ENCODE measurements at regions not wholly inside any gene's neighbourhood (a gene's known extent, or its start where the extent isn't known, plus 50 kb on each side); places are given as distances from the start of the nearest gene placed in this dataset.

GRCh38 chr13:34546344-34547250, 395.5 kb upstream of the NBEA start:
- no peak for DNase-seq (ENCODE audit: extremely low read depth, low read depth)
- TF ChIP-seq CTCF (IDR thresholded peaks at IDR 0.05; ENCODE audit: low read depth, low read length, missing control alignments), result no peak
- no peak overlapping the region for H3K4me3 ChIP-seq (replicated peaks; ENCODE audit: low read depth, low read length)

DNA sequence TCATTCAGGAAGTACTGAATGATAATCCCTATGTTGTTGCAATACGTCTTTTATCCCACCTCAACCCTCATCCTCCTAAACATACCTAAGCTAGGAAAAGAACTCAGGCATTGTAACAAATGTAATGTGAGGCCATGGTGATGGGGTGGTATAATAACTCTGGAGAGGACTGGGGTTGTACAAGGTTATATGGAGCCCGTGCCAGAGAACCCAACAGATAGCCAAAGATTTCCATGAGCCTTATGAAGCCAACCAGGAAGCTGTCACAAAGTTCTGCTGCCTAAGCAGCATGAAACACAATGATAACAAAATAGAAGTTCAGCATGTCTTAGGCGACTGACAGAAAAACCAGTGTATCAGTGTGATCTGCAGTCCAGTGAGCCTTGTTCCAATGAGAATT, 394.1 kb upstream of the NBEA start:
- DNase-seq (ENCODE audit: extremely low read depth, low read depth), result no peak
- TF ChIP-seq CTCF (IDR thresholded peaks at IDR 0.05; ENCODE audit: low read depth, low read length, missing control alignments), result no peak
- H3K4me3 ChIP-seq (replicated peaks; ENCODE audit: low read depth, low read length), result no peak overlapping the region

DNA sequence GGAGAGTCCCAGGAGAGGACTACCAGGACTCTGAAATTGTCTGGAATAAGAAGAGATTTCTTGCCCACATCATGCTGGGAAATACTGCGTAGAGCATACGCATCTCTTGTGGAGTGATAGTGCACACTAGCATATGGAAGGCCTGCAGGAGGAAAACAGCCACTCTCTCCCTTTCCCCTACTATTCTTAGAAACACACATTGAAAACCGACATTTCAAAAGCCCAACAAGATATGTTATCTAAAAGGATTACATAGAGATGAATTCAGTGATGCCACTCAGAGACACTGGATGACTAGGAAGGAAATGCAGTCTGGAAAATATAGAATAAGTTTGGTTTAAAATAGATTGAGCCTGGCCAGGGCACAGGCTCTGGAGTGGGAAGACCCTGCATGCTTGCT, 388.7 kb upstream of the NBEA start:
- no peak for DNase-seq (ENCODE audit: extremely low read depth, low read depth)
- H3K4me3 ChIP-seq (replicated peaks; ENCODE audit: low read depth, low read length), result no peak overlapping the region
- TF ChIP-seq CTCF (IDR thresholded peaks at IDR 0.05; ENCODE audit: low read depth, low read length, missing control alignments), result no peak

DNA sequence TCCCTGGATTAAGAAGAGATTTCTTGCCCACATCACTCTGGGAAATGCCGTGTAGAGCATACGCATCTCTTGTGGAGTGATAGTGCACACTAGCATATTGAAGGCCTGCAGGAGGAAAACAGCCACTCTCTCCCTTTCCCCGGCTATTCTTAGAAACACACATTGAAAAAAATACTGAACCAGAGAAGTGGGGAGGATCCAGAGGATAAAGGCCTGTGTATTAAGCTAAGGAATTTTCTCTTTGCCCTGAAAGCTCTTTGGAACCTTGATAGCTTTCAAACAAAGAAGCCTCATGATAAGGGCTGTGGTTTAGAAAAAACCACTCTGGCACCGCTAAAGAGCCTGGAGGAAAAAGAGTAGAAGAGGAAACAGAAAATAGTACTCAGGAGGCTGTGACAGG, 386.1 kb upstream of the NBEA start:
- no peak for DNase-seq (ENCODE audit: extremely low read depth, low read depth)
- TF ChIP-seq CTCF (IDR thresholded peaks at IDR 0.05; ENCODE audit: low read depth, low read length, missing control alignments), result no peak
- H3K4me3 ChIP-seq (replicated peaks; ENCODE audit: low read depth, low read length), result no peak overlapping the region

DNA sequence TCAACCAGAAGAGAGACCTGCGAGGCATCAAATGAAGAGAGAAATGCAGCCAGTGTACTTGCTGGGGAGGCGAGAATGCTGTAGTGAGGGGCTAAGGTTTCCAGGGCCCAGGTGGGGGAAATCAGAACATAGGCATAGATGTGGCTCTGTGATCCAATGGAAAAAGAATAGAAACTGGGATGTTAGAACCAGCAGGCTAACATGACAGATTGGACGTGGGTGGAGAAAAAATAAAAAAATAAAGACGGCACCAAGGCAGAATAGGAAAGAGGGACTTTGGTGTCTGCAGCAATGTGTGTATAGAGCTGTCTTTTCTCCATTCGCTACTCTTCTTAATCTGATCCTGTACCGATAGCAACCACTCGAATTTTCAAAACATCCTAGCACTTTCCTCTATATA, 381.0 kb upstream of the NBEA start:
- no peak for TF ChIP-seq CTCF (IDR thresholded peaks at IDR 0.05; ENCODE audit: low read depth, low read length, missing control alignments)
- no peak for DNase-seq (ENCODE audit: extremely low read depth, low read depth)
- H3K4me3 ChIP-seq (replicated peaks; ENCODE audit: low read depth, low read length), result no peak overlapping the region

DNA sequence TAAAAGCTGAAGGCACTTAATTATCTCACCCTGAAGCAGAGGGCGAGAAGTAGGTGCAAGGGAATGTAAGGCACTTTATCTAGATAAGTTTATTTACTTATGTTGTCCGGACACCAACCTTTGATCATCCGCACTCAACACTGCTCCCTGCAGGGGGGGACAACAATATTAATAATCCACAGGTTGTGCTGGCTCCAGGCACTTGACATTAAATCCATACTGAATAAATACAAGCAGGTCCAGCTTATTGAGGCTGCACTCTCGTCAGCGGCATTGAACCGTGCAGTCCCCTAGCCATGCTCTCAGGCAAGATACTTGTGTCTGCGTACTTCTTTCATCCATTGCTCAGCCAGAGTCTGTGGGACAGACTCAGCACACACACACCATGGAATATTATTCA, 374.5 kb upstream of the NBEA start:
- no peak for DNase-seq (ENCODE audit: extremely low read depth, low read depth)
- no peak for TF ChIP-seq CTCF (IDR thresholded peaks at IDR 0.05; ENCODE audit: low read depth, low read length, missing control alignments)
- no peak overlapping the region for H3K4me3 ChIP-seq (replicated peaks; ENCODE audit: low read depth, low read length)
